KMS-11 (cell line): ENCODE measurements at regions not wholly inside any gene's neighbourhood (a gene's known extent, or its start where the extent isn't known, plus 50 kb on each side); places are given as distances from the start of the nearest gene placed in this dataset.

ENCODE experiments used
- H2AFZ ChIP-seq: fragments of 200-600 bp; sonication (generic); 2 replicates; pipeline ENCODE4 v1.6.1; 2016; ENCODE audit warnings: antibody characterized with exemption, mixed run types, low read depth
- H3K27ac ChIP-seq: fragments of 200-600 bp; sonication (generic); 2 replicates; pipeline ENCODE4 v1.6.1; 2016; ENCODE audit warnings: mild to moderate bottlenecking, mixed run types
- H3K27me3 ChIP-seq: fragments of 200-600 bp; sonication (generic); 2 replicates; pipeline ENCODE4 v1.6.1; 2017; ENCODE audit warnings: mild to moderate bottlenecking, low read depth, mixed run types, moderate library complexity; ENCODE audit not compliant: insufficient read depth
- H3K36me3 ChIP-seq: fragments of 200-600 bp; sonication (generic); 2 replicates; pipeline ENCODE4 v1.6.1; 2017; ENCODE audit warnings: mild to moderate bottlenecking, mixed run types; ENCODE audit not compliant: insufficient read depth
- H3K4me1 ChIP-seq: fragments of 200-600 bp; sonication (generic); 2 replicates; pipeline ENCODE4 v1.6.1; 2016; ENCODE audit warnings: mild to moderate bottlenecking, low read depth, mixed run types; ENCODE audit not compliant: poor library complexity, severe bottlenecking
- H3K4me2 ChIP-seq: fragments of 200-600 bp; sonication (generic); 2 replicates; pipeline ENCODE4 v1.7.0; 2016; ENCODE audit warnings: mild to moderate bottlenecking, mixed run types
- H3K4me3 ChIP-seq: fragments of 200-600 bp; sonication (generic); IDR thresholded peaks from 2 replicates; pipeline ENCODE4 v1.6.1; 2017; ENCODE audit warnings: low read depth, low read length, mixed read lengths; ENCODE audit not compliant: insufficient read depth
- H3K79me2 ChIP-seq: fragments of 200-600 bp; sonication (generic); 2 replicates; pipeline ENCODE4 v1.6.1; 2016; ENCODE audit warnings: low read depth, mixed run types; ENCODE audit not compliant: insufficient read depth
- H3K9ac ChIP-seq: fragments of 200-600 bp; sonication (generic); 2 replicates; pipeline ENCODE4 v1.6.1; 2016; ENCODE audit warnings: mild to moderate bottlenecking, mixed run types
- H4K20me1 ChIP-seq: fragments of 200-600 bp; sonication (generic); 2 replicates; pipeline ENCODE4 v1.6.1; 2016; ENCODE audit warnings: mild to moderate bottlenecking, mixed run types; ENCODE audit not compliant: insufficient read depth
- CTCF ChIP-seq: fragments of 200-600 bp; sonication (generic); conservative IDR thresholded peaks from 2 replicates; pipeline ENCODE4 v1.6.1; 2017; ENCODE audit warnings: low read depth, mild to moderate bottlenecking, antibody characterized with exemption, low read length, moderate library complexity, mixed read lengths

- Histone ChIP-seq H3K36me3 (no peaks in the 10 kb centered on the region), H3K4me3 (no peak overlapping the region), H2AFZ (no peak overlapping the region), H3K9ac (no peak overlapping the region), H3K79me2 (no peaks in the 10 kb centered on the region), H3K4me1 (no peaks in the 10 kb centered on the region), H3K27me3 (no peaks in the 10 kb centered on the region), H4K20me1 (no peaks in the 10 kb centered on the region), H3K4me2 (no peak overlapping the region), H3K27ac (no peak overlapping the region)
- TF ChIP-seq CTCF, result 0 out of 2 replicates have a peak, but pooled peaks have one; percentile 16
These were observed 733.7 kb downstream of the ZNF385D start for GRCh38 chr3:21017115-21017852.

DNA sequence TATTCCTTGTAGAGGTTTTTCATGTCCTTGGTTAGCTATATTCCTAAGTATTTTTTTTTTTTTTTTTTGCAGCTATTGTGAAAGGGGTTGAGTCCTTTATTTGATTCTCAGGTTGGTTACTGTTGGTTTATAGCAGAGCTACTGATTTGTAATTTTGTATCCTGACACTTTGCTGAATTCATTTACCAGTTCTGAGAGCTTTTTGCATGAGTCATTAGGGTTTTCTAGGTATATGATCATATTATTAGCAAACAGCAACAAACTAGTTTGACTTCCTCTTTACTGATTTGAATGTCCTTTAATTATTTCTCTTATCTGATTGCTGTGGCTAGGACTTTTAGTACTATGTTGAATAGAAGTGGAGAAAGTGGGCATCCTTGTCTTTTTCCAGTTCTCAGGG, 737.4 kb downstream of the ZNF385D start:
- no peak for TF ChIP-seq CTCF
- Histone ChIP-seq H3K9ac (no peak overlapping the region), H2AFZ (no peak overlapping the region), H3K27ac (no peak overlapping the region), H4K20me1 (no peaks in the 10 kb centered on the region), H3K4me3 (no peak overlapping the region), H3K79me2 (no peaks in the 10 kb centered on the region), H3K27me3 (no peaks in the 10 kb centered on the region), H3K4me2 (no peak overlapping the region), H3K4me1 (no peaks in the 10 kb centered on the region), H3K36me3 (no peaks in the 10 kb centered on the region)

DNA sequence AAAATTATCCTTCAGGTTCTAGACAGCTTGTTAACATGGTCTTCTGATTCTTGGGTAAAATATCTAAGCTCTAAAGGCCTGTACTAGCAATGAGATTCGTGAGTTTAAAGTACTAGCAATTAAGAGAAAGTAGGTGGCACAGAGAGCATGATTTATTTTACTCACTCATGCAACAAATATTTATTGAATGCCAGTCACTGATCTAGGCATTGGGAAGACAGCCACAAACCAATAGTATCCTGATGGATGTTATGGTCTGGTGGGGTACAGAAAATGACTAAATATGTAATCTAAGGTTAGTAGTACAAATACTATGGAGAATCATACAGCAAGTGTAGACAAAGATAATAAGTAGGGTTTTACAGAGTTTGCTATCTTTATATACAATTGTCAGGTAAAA, 751.3 kb downstream of the ZNF385D start:
- Histone ChIP-seq H3K4me3 (no peak overlapping the region), H3K4me1 (no peaks in the 10 kb centered on the region), H3K36me3 (no peaks in the 10 kb centered on the region), H4K20me1 (no peaks in the 10 kb centered on the region), H3K27ac (no peak overlapping the region), H3K4me2 (no peak overlapping the region), H3K9ac (no peak overlapping the region), H3K27me3 (no peaks in the 10 kb centered on the region), H3K79me2 (no peaks in the 10 kb centered on the region), H2AFZ (no peak overlapping the region)
- TF ChIP-seq CTCF, result no peak

DNA sequence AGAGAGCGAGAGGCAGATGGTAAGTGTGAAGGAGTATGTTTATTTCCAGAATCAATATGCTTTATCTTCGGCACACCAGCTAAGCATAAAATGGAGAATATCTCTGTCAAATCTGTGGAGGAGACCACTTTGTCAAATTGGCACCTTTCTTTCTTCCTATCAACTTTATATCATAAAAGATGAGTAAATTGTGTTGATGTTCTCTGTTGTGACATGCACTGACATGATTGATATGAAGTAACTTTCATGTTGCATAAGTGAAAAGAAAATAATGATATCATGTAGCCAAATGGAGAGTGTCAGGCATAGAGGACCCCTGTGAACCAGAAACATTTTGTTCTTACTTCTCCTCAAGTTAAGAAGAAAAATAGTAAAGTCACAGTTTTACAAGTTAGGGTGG, 753.8 kb downstream of the ZNF385D start:
- H3K79me2 ChIP-seq, result no peaks in the 10 kb centered on the region
- no peaks in the 10 kb centered on the region for H4K20me1 ChIP-seq
- no peaks in the 10 kb centered on the region for H3K4me1 ChIP-seq
- TF ChIP-seq CTCF, result no peak
- H3K27ac ChIP-seq, result no peak overlapping the region
- H3K9ac ChIP-seq, result no peak overlapping the region
- no peak overlapping the region for H3K4me3 ChIP-seq
- no peaks in the 10 kb centered on the region for H3K36me3 ChIP-seq
- no peak overlapping the region for H3K4me2 ChIP-seq
- no peaks in the 10 kb centered on the region for H3K27me3 ChIP-seq
- H2AFZ ChIP-seq, result no peak overlapping the region
